ENCODE measurements at regions not wholly inside any gene's neighbourhood (a gene's known extent, or its start where the extent isn't known, plus 50 kb on each side); places are given as distances from the start of the nearest gene placed in this dataset.

GRCh38 chr6:164164876-164165275 is 750.4 kb downstream of the QKI start (continued):
- TF ChIP-seq ERF (CRISPR knock-in tag; IDR thresholded peaks at IDR 0.05), result no peak
- no peak for TF ChIP-seq ZNF75A (CRISPR knock-in tag; IDR thresholded peaks at IDR 0.05)
- no peak for TF ChIP-seq SOX6 (IDR thresholded peaks at IDR 0.05)
- TF ChIP-seq TFAM (CRISPR knock-in tag; conservative IDR thresholded peaks at IDR 0.05), result no peak

DNA sequence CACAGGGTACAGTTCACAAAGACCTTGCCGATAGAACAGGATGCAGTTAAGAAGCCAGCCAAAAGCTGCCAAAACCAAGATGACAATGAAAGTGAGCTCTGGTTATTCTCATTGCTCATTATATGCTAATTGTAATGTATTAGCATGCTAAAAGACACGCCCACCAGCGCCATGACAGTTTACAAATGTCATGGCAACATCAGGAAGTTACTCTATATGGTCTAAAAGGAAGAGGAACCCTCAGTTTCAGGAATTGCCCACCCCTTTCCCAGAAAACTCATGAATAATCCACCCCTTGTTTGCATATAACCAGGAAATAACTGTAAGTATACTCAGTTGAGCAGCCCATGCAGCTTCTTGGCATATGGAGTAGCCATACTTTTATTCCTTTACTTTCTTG is 748.7 kb downstream of the QKI start:
- peak; percentile 64 for TF ChIP-seq RFX1 (IDR thresholded peaks at IDR 0.05)
- peak in 1 of 2 experiments; percentile 89; a peak in 3 of 4 replicates for TF ChIP-seq SRF (CRISPR knock-in tag; IDR thresholded peaks at IDR 0.05)
- TF ChIP-seq KLF1 (tag; IDR thresholded peaks at IDR 0.05), result no peak
- no peak for TF ChIP-seq CREB5 (CRISPR knock-in tag; IDR thresholded peaks at IDR 0.05)
- TF ChIP-seq SIRT6 (IDR thresholded peaks at IDR 0.05; ENCODE audit: low read depth, low read length), result no peak
- no peak for TF ChIP-seq EGR1 (conservative IDR thresholded peaks at IDR 0.05)
- no peak for TF ChIP-seq ETS2 (tag; IDR thresholded peaks at IDR 0.05; ENCODE audit: borderline replicate concordance, poor library complexity, severe bottlenecking)
- TF ChIP-seq ZNF696 (CRISPR knock-in tag; conservative IDR thresholded peaks at IDR 0.05), result no peak
- H3K27me3 ChIP-seq (ENCODE audit: control insufficient read depth in 2 of 2, insufficient read depth in 2 of 2, low read length in 2 of 2), result no peaks in the 10 kb centered on the region
- H3K36me3 ChIP-seq (ENCODE audit: control insufficient read depth, insufficient read depth, low read length), result no peaks in the 10 kb centered on the region
- POLR2A ChIA-PET, result interaction anchor here (1.1 kb wide), 1 partner anchor 20 kb away, joined by 3 read pairs; no protein-coding TSS in a partner anchor
- DNase-seq (ENCODE audit: extremely low read depth in 1 of 4, low spot score in 3 of 4) (no peak), FAIRE-seq (no peak), ATAC-seq (no peak)
- H3K9ac ChIP-seq (ENCODE audit: insufficient read depth in 1 of 2, low read depth in 2 of 2, low read length in 2 of 2), result no peak overlapping the region
- no peak overlapping the region for H3K27ac ChIP-seq (ENCODE audit: extremely low read depth, low read depth, low read length)
- H3K9me3 ChIP-seq (replicated peaks; ENCODE audit: control insufficient read depth, insufficient read depth, low read depth, low read length), result no peaks in the 10 kb centered on the region
- in situ Hi-C loops (cut with MboI) (no loop called here), intact Hi-C loops (cut with micrococcal nuclease) (no loop called here)
- CTCF ChIA-PET (ENCODE audit: low intra/inter-chr PET ratio), result no interaction called here
- no peaks in the 10 kb centered on the region for H4K20me1 ChIP-seq (replicated peaks; ENCODE audit: control insufficient read depth, insufficient read depth, low read length)
- no peaks in the 10 kb centered on the region for H3K9me1 ChIP-seq (ENCODE audit: control insufficient read depth, insufficient read depth, low read length)
- no peak overlapping the region for H3K4me3 ChIP-seq
- BruUV-seq (replicated peaks), result no TSS peak
- H2AFZ ChIP-seq (ENCODE audit: low read depth, low read length), result no peak overlapping the region
- H3K4me2 ChIP-seq (ENCODE audit: insufficient read depth, low read length), result no peak overlapping the region
- 0% methylated on average over 3 of the region's 3 CpGs for WGBS (ENCODE audit: insufficient coverage, low coverage, missing lambda C conversion rate)
- H3K4me1 ChIP-seq (replicated peaks in 1 of 2; ENCODE audit: control insufficient read depth in 2 of 2, insufficient read depth in 2 of 2, low read length in 2 of 2), result no peaks in the 10 kb centered on the region
- no peaks in the 10 kb centered on the region for H3K79me2 ChIP-seq (ENCODE audit: control insufficient read depth, insufficient read depth, low read length)

All from K562 (cell line).